ENCODE measurements at regions not wholly inside any gene's neighbourhood (a gene's known extent, or its start where the extent isn't known, plus 50 kb on each side); places are given as distances from the start of the nearest gene placed in this dataset.
"Not testable (repeated sequence)": the region's sequence is repeated elsewhere in the genome, so short reads cannot be mapped to it uniquely, and the experiment has no call there.

DNA sequence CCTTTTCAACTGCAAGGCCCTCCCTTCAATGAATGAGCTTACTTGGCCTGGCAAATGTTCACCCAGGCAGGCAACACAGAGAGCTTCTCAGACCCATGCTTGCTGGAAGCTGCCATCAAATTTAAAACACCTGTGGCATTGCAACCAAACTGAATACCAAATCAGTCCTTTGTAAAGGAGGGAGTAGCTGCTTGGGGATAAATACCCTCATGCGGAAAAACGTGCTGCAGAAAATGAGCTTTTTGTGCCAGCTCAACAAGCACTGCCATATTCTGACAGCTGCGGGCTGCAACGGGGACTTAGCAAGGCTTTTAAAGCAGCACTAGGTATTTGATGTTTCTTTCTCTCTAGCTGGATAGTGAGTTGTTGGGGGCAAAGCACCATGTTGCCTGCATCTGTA lies 119.7 kb downstream of the PLPPR4 start:
- TF ChIP-seq CTCF (IDR thresholded peaks at IDR 0.05) (no peak), POLR2A (IDR thresholded peaks at IDR 0.05) (no peak)
- WGBS (ENCODE audit: insufficient coverage, low coverage, low lambda C conversion rate, missing lambda C conversion rate), result 80% methylated on average over 4 of the region's 4 CpGs
- Histone ChIP-seq H3K36me3 (no peaks in the 10 kb centered on the region), H3K9me3 (no peaks in the 10 kb centered on the region), H3K4me3 (no peak overlapping the region), H3K27ac (no peak overlapping the region), H3K27me3 (no peaks in the 10 kb centered on the region), H3K4me1 (no peaks in the 10 kb centered on the region)
- DNase-seq, result no peak
- intact Hi-C loops (cut with DNase I), result no loop called here
- ATAC-seq, result no peak

- Histone ChIP-seq H3K27ac (no peak overlapping the region), H3K9me3 (no peaks in the 10 kb centered on the region), H3K36me3 (no peaks in the 10 kb centered on the region), H3K4me3 (no peak overlapping the region), H3K27me3 (no peaks in the 10 kb centered on the region), H3K4me1 (no peaks in the 10 kb centered on the region)
- DNase-seq (no peak), ATAC-seq (no peak)
- TF ChIP-seq CTCF (IDR thresholded peaks at IDR 0.05), result no peak
- no peak for TF ChIP-seq POLR2A (IDR thresholded peaks at IDR 0.05)
- intact Hi-C loops (cut with DNase I), result no loop called here
- 64% methylated on average over 4 of the region's 4 CpGs for WGBS (ENCODE audit: insufficient coverage, low coverage, low lambda C conversion rate, missing lambda C conversion rate)
These were observed 121.6 kb downstream of the PLPPR4 start for GRCh38 chr1:99385852-99386251.

GRCh38 chr1:99396389-99396788 lies 132.1 kb downstream of the PLPPR4 start:
- H3K27ac ChIP-seq, result no peak overlapping the region
- no peak overlapping the region for H3K4me3 ChIP-seq
- H3K36me3 ChIP-seq, result no peaks in the 10 kb centered on the region
- 77% methylated on average over 2 of the region's 2 CpGs for WGBS (ENCODE audit: insufficient coverage, low coverage, low lambda C conversion rate, missing lambda C conversion rate)
- TF ChIP-seq POLR2A (IDR thresholded peaks at IDR 0.05), result no peak
- no peak for TF ChIP-seq CTCF (IDR thresholded peaks at IDR 0.05)
- H3K4me1 ChIP-seq, result no peaks in the 10 kb centered on the region
- DNase-seq, result no peak
- no peaks in the 10 kb centered on the region for H3K27me3 ChIP-seq
- no peaks in the 10 kb centered on the region for H3K9me3 ChIP-seq
- ATAC-seq, result no peak
- intact Hi-C loops (cut with DNase I), result no loop called here

GRCh38 chr1:99397029-99397428 lies 132.7 kb downstream of the PLPPR4 start:
- 41% methylated on average over 2 of the region's 2 CpGs for WGBS (ENCODE audit: insufficient coverage, low coverage, low lambda C conversion rate, missing lambda C conversion rate)
- H3K4me3 ChIP-seq, result no peak overlapping the region
- DNase-seq (no peak), ATAC-seq (no peak)
- no peaks in the 10 kb centered on the region for H3K27me3 ChIP-seq
- no peak for TF ChIP-seq POLR2A (IDR thresholded peaks at IDR 0.05)
- no peak for TF ChIP-seq CTCF (IDR thresholded peaks at IDR 0.05)
- H3K27ac ChIP-seq, result no peak overlapping the region
- H3K36me3 ChIP-seq, result no peaks in the 10 kb centered on the region
- H3K4me1 ChIP-seq, result no peaks in the 10 kb centered on the region
- no peaks in the 10 kb centered on the region for H3K9me3 ChIP-seq
- intact Hi-C loops (cut with DNase I), result no loop called here

- Histone ChIP-seq H3K27ac (no peak overlapping the region), H3K4me1 (no peaks in the 10 kb centered on the region), H3K27me3 (no peaks in the 10 kb centered on the region), H3K36me3 (no peaks in the 10 kb centered on the region), H3K9me3 (no peaks in the 10 kb centered on the region), H3K4me3 (no peak overlapping the region)
- intact Hi-C loops (cut with DNase I), result no loop called here
- no peak for DNase-seq
- TF ChIP-seq POLR2A (IDR thresholded peaks at IDR 0.05) (no peak), CTCF (IDR thresholded peaks at IDR 0.05) (no peak)
- no peak for ATAC-seq
These were observed 133.6 kb downstream of the PLPPR4 start for GRCh38 chr1:99397863-99398262.

GRCh38 chr1:99401556-99401955 lies 137.3 kb downstream of the PLPPR4 start:
- H3K27me3 ChIP-seq; H3K4me1 ChIP-seq; H3K9me3 ChIP-seq; ATAC-seq; DNase-seq; intact Hi-C loops (cut with DNase I); H3K36me3 ChIP-seq; H3K27ac ChIP-seq; H3K4me3 ChIP-seq: not testable (repeated sequence)

DNA sequence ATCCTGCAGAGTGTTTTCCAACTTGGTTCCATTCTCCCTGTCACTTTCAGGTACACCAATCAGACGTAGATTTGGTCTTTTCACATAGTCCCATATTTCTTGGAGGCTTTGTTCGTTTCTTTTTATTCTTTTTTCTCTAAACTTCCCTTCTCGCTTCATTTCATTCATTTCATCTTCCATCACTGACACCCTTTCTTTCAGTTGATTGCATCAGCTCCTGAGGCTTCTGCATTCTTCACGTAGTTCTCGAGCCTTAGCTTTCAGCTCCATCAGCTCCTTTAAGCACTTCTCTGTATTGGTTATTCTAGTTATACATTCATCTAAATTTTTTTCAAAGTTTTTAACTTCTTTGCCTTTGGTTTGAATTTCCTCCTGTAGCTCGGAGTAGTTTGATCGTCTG lies 140.1 kb downstream of the PLPPR4 start:
- H3K4me1 ChIP-seq; H3K27ac ChIP-seq; H3K36me3 ChIP-seq; DNase-seq; H3K4me3 ChIP-seq; intact Hi-C loops (cut with DNase I); H3K9me3 ChIP-seq; ATAC-seq; H3K27me3 ChIP-seq: not testable (repeated sequence)
- 87% methylated on average over 2 of the region's 7 CpGs for WGBS (ENCODE audit: insufficient coverage, low coverage, low lambda C conversion rate, missing lambda C conversion rate)

- H3K27me3 ChIP-seq; H3K36me3 ChIP-seq; H3K4me1 ChIP-seq; H3K4me3 ChIP-seq; H3K27ac ChIP-seq; ATAC-seq; H3K9me3 ChIP-seq; intact Hi-C loops (cut with DNase I): not testable (repeated sequence)
- WGBS (ENCODE audit: insufficient coverage, low coverage, low lambda C conversion rate, missing lambda C conversion rate), result 80% methylated on average over 1 of the region's 9 CpGs
- DNase-seq, result peak in 1 of 3 donors; percentile 17
These were observed 141.0 kb downstream of the PLPPR4 start for GRCh38 chr1:99405325-99405724.

Data from right lobe of liver (tissue), 6 donors.